PFSK-1 (cell line): ENCODE measurements at regions not wholly inside any gene's neighbourhood (a gene's known extent, or its start where the extent isn't known, plus 50 kb on each side); places are given as distances from the start of the nearest gene placed in this dataset.

Experiments
- FOXP2 ChIP-seq: optimal IDR thresholded peaks from 2 replicates; pipeline ENCODE3; 2011; ENCODE audit warnings: borderline replicate concordance, control low read depth, inconsistent platforms; ENCODE audit not compliant: insufficient read depth; ENCODE audit errors: extremely low read length, extremely low read depth
- POLR2AphosphoS5 ChIP-seq: IDR thresholded peaks from 2 replicates; pipeline ENCODE4 v1.6.1; 2012; ENCODE audit warnings: low read depth, mild to moderate bottlenecking, control low read depth, low read length, moderate library complexity
- SIN3A ChIP-seq: IDR thresholded peaks from 2 replicates; pipeline ENCODE4 v1.6.1; 2012; ENCODE audit warnings: mild to moderate bottlenecking, low read length, moderate library complexity, borderline replicate concordance; ENCODE audit not compliant: insufficient read depth
- TAF1 ChIP-seq: IDR thresholded peaks from 2 replicates; pipeline ENCODE4 v1.6.1; 2012; ENCODE audit warnings: low read length, control low read depth, borderline replicate concordance; ENCODE audit not compliant: insufficient read depth
- TF ChIP-seq, protein P1 (sequence below), 2 experiments: IDR thresholded peaks; 2 replicates each; pipeline versions ENCODE4 v1.6.1 to v1.8.0; 2011 to 2012; ENCODE audit warnings: low read depth in 2 of 2, low read length in 2 of 2, control low read depth in 1 of 2, inconsistent platforms in 1 of 2, mild to moderate bottlenecking in 1 of 2, moderate library complexity in 1 of 2; ENCODE audit not compliant: insufficient read depth in 1 of 2

DNA sequence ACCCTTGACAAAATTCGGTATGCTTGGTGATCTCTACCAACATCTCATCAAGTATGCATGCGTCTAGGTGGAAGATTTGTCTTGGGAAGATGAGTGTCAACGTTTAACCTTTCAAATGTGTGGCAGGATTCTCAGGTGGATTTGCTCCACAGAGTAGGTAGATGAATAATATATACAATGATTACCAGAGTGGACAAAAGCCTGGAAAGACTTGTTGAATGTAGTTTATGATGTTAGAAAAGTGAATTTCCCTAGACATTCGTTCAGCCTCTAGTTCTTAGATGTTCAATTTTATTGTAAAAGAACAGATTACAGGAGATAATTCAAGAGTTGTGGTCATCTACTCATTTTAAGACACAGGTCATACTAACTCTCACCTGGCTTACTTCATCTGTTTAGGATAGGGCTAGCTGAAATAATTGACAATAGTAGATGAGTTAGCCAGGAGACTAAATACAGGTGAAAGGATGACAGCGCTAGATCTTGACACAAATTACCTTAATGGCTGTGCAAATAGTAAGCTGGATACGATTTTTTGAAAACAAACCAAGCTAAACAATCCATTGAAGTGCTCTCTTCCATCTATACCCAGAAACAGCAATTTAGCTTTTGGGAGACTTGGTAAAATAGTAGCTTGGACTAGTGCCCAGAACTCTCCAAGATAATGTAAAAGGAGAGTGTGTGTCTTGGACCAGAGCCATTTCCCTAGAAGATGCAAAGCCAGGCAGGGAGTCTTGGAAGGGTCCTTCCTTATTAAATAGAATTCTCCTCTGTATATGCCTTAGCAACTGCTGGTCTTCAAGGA is 168.0 kb downstream of the DACT1 start:
- TF ChIP-seq TAF1 = no peak
- no peak for TF ChIP-seq POLR2AphosphoS5
- TF ChIP-seq, protein P1, sequence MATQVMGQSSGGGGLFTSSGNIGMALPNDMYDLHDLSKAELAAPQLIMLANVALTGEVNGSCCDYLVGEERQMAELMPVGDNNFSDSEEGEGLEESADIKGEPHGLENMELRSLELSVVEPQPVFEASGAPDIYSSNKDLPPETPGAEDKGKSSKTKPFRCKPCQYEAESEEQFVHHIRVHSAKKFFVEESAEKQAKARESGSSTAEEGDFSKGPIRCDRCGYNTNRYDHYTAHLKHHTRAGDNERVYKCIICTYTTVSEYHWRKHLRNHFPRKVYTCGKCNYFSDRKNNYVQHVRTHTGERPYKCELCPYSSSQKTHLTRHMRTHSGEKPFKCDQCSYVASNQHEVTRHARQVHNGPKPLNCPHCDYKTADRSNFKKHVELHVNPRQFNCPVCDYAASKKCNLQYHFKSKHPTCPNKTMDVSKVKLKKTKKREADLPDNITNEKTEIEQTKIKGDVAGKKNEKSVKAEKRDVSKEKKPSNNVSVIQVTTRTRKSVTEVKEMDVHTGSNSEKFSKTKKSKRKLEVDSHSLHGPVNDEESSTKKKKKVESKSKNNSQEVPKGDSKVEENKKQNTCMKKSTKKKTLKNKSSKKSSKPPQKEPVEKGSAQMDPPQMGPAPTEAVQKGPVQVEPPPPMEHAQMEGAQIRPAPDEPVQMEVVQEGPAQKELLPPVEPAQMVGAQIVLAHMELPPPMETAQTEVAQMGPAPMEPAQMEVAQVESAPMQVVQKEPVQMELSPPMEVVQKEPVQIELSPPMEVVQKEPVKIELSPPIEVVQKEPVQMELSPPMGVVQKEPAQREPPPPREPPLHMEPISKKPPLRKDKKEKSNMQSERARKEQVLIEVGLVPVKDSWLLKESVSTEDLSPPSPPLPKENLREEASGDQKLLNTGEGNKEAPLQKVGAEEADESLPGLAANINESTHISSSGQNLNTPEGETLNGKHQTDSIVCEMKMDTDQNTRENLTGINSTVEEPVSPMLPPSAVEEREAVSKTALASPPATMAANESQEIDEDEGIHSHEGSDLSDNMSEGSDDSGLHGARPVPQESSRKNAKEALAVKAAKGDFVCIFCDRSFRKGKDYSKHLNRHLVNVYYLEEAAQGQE (IDR thresholded peaks at IDR 0.05; ENCODE audit: insufficient read depth in 1 of 2, low read depth in 2 of 2, low read length in 2 of 2) = no peak
- no peak for TF ChIP-seq SIN3A
- no peak for TF ChIP-seq FOXP2

DNA sequence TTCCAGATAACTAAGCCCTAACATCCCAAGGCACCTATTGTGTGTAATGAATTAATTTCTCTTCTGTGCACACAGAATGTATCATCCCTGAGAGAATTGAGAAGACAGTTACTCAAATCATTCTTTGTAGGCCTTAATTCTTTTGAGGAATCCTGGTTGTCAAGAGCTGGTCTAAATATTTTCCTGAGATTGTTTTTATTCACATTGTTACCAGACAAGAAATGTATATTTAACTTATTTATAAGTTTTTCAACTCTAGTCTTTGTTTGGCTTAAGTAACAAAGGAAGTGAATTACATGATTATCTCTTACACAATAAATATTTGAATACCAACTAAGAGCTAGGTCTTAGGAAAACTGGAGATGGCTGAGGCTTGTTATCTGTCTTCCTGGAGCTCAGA is 169.4 kb downstream of the DACT1 start:
- TF ChIP-seq TAF1 (no peak), SIN3A (no peak), FOXP2 (no peak), POLR2AphosphoS5 (no peak)
- TF ChIP-seq, protein P1 (IDR thresholded peaks at IDR 0.05; ENCODE audit: insufficient read depth in 1 of 2, low read depth in 2 of 2, low read length in 2 of 2) = no peak

DNA sequence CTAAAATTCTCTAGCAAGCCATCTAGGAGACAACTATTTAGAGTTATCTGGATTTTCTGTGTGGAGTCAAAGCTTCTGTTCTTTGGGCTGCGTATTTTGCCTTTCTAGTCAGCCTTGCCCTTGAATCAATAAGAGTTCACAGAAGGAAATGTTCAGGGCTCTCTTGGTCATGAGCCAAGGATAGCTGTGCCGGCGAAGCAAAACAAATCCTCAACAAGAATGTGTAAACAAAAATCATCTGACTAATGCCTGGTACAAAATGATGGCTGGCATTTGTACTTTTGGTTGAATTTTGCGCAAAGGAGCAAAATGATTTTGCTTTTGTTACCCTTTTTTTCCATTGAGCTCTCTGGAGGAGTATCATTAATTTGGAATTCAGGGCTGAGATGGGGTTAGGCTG is 171.1 kb downstream of the DACT1 start:
- TF ChIP-seq SIN3A (no peak), POLR2AphosphoS5 (no peak), FOXP2 (no peak), TAF1 (no peak)
- TF ChIP-seq, protein P1 (IDR thresholded peaks at IDR 0.05; ENCODE audit: insufficient read depth in 1 of 2, low read depth in 2 of 2, low read length in 2 of 2) = no peak

DNA sequence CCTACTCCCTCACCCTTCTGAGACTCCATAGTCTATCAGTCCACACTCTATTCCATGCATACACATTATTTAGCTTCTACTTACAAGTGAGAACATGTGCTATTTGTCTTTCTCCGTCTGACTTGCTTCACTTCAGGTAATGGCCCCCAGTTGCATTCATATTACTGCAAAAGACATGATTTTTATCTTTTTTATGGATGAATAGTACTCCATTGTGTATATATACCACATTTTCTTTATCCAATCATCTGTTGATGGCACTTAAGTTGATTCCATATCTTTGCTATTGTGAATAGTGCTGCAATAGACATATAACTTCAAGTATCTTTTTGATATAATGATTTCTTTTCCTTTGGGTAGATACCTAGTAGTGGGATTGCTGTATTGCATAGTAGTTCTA is 171.8 kb downstream of the DACT1 start:
- no peak for TF ChIP-seq SIN3A
- TF ChIP-seq, protein P1 (IDR thresholded peaks at IDR 0.05; ENCODE audit: insufficient read depth in 1 of 2, low read depth in 2 of 2, low read length in 2 of 2) = no peak
- no peak for TF ChIP-seq POLR2AphosphoS5
- TF ChIP-seq FOXP2 = no peak
- TF ChIP-seq TAF1 = no peak
